Mesothelial cell of epicardium (in vitro differentiated cells): ENCODE measurements at regions not wholly inside any gene's neighbourhood (a gene's known extent, or its start where the extent isn't known, plus 50 kb on each side); places are given as distances from the start of the nearest gene placed in this dataset.

Source experiments
- DNase-seq, 2 experiments: peaks; one replicate each; pipeline ENCODE4 v3.0.0; 2021; ENCODE audit warnings: low spot score in 2 of 2; ENCODE audit not compliant: unreplicated experiment in 2 of 2
- H3K27ac Mint-ChIP-seq: 2 replicates; pipeline ENCODE4 v1.8.0; 2021; ENCODE audit warnings: mixed read lengths
- H3K27me3 Mint-ChIP-seq: 2 replicates; pipeline ENCODE4 v1.8.0; 2021; ENCODE audit warnings: low read depth, mixed read lengths
- H3K36me3 Mint-ChIP-seq: 2 replicates; pipeline ENCODE4 v1.8.0; 2021; ENCODE audit warnings: mixed read lengths
- H3K4me1 Mint-ChIP-seq: 2 replicates; pipeline ENCODE4 v1.8.0; 2021; ENCODE audit warnings: mixed read lengths
- H3K4me3 Mint-ChIP-seq: 2 replicates; pipeline ENCODE4 v1.8.0; 2021; ENCODE audit warnings: mild to moderate bottlenecking, moderate library complexity, mixed read lengths
- H3K9me3 Mint-ChIP-seq: 2 replicates; pipeline ENCODE4 v1.8.0; 2021; ENCODE audit warnings: mixed read lengths
- TF ChIP-seq, protein P1 (sequence below): fragments of 200-600 bp; sonication (generic); IDR thresholded peaks from one replicate; pipeline ENCODE4 v1.5.0; 2021; ENCODE audit warnings: antibody characterized with exemption; ENCODE audit not compliant: unreplicated experiment

- Mint-ChIP-seq H3K9me3 (peaks cover 6% of the 10 kb centered on the region), H3K4me1 (no peaks in the 10 kb centered on the region), H3K4me3 (no peak overlapping the region), H3K36me3 (peaks cover 2% of the 10 kb centered on the region), H3K27me3 (no peaks in the 10 kb centered on the region), H3K27ac (no peak overlapping the region)
- TF ChIP-seq, protein P1, sequence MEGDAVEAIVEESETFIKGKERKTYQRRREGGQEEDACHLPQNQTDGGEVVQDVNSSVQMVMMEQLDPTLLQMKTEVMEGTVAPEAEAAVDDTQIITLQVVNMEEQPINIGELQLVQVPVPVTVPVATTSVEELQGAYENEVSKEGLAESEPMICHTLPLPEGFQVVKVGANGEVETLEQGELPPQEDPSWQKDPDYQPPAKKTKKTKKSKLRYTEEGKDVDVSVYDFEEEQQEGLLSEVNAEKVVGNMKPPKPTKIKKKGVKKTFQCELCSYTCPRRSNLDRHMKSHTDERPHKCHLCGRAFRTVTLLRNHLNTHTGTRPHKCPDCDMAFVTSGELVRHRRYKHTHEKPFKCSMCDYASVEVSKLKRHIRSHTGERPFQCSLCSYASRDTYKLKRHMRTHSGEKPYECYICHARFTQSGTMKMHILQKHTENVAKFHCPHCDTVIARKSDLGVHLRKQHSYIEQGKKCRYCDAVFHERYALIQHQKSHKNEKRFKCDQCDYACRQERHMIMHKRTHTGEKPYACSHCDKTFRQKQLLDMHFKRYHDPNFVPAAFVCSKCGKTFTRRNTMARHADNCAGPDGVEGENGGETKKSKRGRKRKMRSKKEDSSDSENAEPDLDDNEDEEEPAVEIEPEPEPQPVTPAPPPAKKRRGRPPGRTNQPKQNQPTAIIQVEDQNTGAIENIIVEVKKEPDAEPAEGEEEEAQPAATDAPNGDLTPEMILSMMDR: no peak
- DNase-seq: no peak
These were observed 135.1 kb downstream of the ETNK1 start for GRCh38 chr12:22759769-22760674.

DNA sequence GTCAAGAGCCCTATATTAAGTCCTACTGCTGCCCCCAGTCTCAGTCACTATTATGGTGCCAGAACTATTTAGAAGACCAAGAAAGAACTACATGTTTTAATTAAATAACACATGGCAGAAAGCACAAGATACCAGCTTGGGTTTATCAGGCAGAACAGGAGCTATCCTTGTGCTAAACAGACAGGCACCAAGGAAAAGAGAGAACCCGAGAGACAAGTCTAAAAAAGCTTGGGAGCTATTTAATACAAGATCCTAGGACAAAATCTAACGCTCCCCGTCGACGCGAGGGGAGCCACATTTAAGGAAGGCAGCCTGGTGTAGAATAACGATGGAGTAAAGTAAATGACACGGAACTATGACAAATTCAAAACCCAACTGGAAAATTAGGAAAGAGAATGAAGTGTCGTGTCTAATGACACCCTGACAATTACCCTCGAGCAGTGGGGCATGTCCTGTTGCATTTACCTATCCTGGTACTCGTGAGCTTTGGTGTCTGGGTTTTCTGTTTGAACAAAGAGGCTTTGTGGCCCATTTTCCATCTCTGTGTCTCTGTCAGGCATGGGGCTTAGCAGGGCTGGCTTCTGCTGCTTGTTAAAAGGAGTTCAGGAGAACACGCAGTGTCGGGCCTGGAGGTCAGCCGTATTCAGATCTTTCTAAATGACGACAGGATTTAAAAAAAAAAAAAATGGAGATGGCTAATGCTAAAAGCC is 140.6 kb downstream of the ETNK1 start:
- DNase-seq: no peak
- peaks cover 8% of the 10 kb centered on the region for H3K27me3 Mint-ChIP-seq
- no peaks in the 10 kb centered on the region for H3K36me3 Mint-ChIP-seq
- no peaks in the 10 kb centered on the region for H3K9me3 Mint-ChIP-seq
- H3K27ac Mint-ChIP-seq: no peak overlapping the region
- no peak overlapping the region for H3K4me3 Mint-ChIP-seq
- TF ChIP-seq, protein P1: no peak
- H3K4me1 Mint-ChIP-seq: peaks cover 5% of the 10 kb centered on the region

GRCh38 chr12:22766911-22767420 is 142.0 kb downstream of the ETNK1 start:
- no peak overlapping the region for H3K27ac Mint-ChIP-seq
- H3K4me3 Mint-ChIP-seq: no peak overlapping the region
- no peaks in the 10 kb centered on the region for H3K9me3 Mint-ChIP-seq
- no peaks in the 10 kb centered on the region for H3K36me3 Mint-ChIP-seq
- peaks cover 8% of the 10 kb centered on the region for H3K27me3 Mint-ChIP-seq
- TF ChIP-seq, protein P1: no peak
- peaks cover 5% of the 10 kb centered on the region for H3K4me1 Mint-ChIP-seq
- no peak for DNase-seq

DNA sequence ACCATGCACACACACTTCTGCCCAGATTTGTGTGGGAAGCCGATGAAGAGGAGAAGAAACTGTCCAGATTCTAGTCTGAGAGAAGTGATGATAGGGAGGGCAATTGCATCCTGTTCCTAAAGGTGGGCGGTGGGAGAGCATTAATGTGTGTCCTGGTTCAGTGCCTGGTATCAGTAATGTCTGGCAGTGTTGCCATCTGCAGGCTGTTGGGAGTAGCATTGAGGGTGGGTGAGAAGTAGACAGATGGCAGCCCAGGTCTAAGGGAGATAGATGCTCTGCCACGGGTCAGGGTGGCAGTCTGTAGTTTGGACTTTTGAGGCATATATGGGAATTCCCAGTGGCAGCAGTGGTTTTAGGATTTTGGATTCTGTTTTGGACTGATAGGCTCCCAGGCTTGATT is 156.4 kb downstream of the ETNK1 start:
- Mint-ChIP-seq H3K4me3 (no peak overlapping the region), H3K9me3 (peaks cover 17% of the 10 kb centered on the region), H3K36me3 (no peaks in the 10 kb centered on the region), H3K4me1 (no peaks in the 10 kb centered on the region), H3K27me3 (no peaks in the 10 kb centered on the region), H3K27ac (no peak overlapping the region)
- DNase-seq: no peak
- TF ChIP-seq, protein P1: no peak

DNA sequence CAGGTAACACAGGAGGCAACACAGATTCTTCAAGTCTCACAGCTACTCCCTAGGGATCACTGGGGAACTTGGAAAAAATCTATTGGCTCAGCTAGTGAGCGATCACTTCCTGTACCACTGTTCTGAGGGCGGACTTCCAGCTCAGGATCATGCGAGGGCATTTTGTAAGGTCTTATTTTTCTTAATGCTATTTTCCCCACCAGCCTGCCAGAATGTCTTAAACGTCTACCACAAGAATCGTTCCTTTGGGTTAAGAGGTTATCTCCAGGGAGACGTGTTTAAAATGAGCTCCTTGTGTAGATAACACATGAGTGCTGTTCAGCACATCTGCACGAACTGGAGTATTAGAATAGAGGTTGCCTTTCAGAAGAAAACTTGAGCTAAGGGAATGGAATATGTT is 162.6 kb downstream of the ETNK1 start:
- TF ChIP-seq, protein P1: no peak
- peaks cover 25% of the 10 kb centered on the region for H3K9me3 Mint-ChIP-seq
- no peaks in the 10 kb centered on the region for H3K27me3 Mint-ChIP-seq
- no peak overlapping the region for H3K4me3 Mint-ChIP-seq
- H3K27ac Mint-ChIP-seq: no peak overlapping the region
- H3K36me3 Mint-ChIP-seq: no peaks in the 10 kb centered on the region
- peaks cover 2% of the 10 kb centered on the region for H3K4me1 Mint-ChIP-seq
- DNase-seq: no peak
